ENCODE measurements at regions not wholly inside any gene's neighbourhood (a gene's known extent, or its start where the extent isn't known, plus 50 kb on each side); places are given as distances from the start of the nearest gene placed in this dataset.

GRCh38 chr1:29868944-29869343, 632.6 kb downstream of the PTPRU start:
- no peak for DNase-seq

GRCh38 chr1:29868096-29868495, 631.8 kb downstream of the PTPRU start:
- DNase-seq = no peak

- no peak for DNase-seq
These were observed 628.7 kb downstream of the PTPRU start for GRCh38 chr1:29865051-29865450.

GRCh38 chr1:29864431-29865022, 628.2 kb downstream of the PTPRU start:
- no peak for DNase-seq

GRCh38 chr1:29861922-29862321, 625.6 kb downstream of the PTPRU start:
- no peak for DNase-seq

GRCh38 chr1:29861446-29861845, 625.1 kb downstream of the PTPRU start:
- no peak for DNase-seq

GRCh38 chr1:29860681-29861080, 624.4 kb downstream of the PTPRU start:
- DNase-seq = no peak

GRCh38 chr1:29860056-29860455, 623.7 kb downstream of the PTPRU start:
- DNase-seq = no peak

- DNase-seq = no peak
These were observed 622.8 kb downstream of the PTPRU start for GRCh38 chr1:29859126-29859525.

GRCh38 chr1:29858646-29859045, 622.3 kb downstream of the PTPRU start:
- DNase-seq = no peak

GRCh38 chr1:29856340-29857114, 620.2 kb downstream of the PTPRU start:
- no peak for DNase-seq

GRCh38 chr1:29855561-29856160, 619.3 kb downstream of the PTPRU start:
- no peak for DNase-seq

- no peak for DNase-seq
These were observed 618.5 kb downstream of the PTPRU start for GRCh38 chr1:29854700-29855276.

- no peak for DNase-seq
These were observed 617.5 kb downstream of the PTPRU start for GRCh38 chr1:29853716-29854330.

- no peak for DNase-seq
These were observed 615.9 kb downstream of the PTPRU start for GRCh38 chr1:29852248-29852647.

- DNase-seq = no peak
These were observed 615.4 kb downstream of the PTPRU start for GRCh38 chr1:29851691-29852090.

GRCh38 chr1:29849991-29850757, 613.9 kb downstream of the PTPRU start:
- no peak for DNase-seq

- DNase-seq = peak; percentile 45
These were observed 612.9 kb downstream of the PTPRU start for GRCh38 chr1:29849038-29849750.

GRCh38 chr1:29845910-29846309, 609.6 kb downstream of the PTPRU start:
- no peak for DNase-seq

- DNase-seq = no peak
These were observed 605.8 kb downstream of the PTPRU start for GRCh38 chr1:29842130-29842529.

GRCh38 chr1:29839726-29840125, 603.4 kb downstream of the PTPRU start:
- no peak for DNase-seq

GRCh38 chr1:29838738-29839320, 602.5 kb downstream of the PTPRU start:
- DNase-seq = no peak

Measured in CD4-positive, alpha-beta T cell treated with Interleukin-17A for 1 hour (primary cell).